Thyroid gland (tissue), 4 donors: ENCODE measurements at regions not wholly inside any gene's neighbourhood (a gene's known extent, or its start where the extent isn't known, plus 50 kb on each side); places are given as distances from the start of the nearest gene placed in this dataset.
A peak's percentile ranks its signal among the peaks of the same experiment; 100 is the strongest.

ENCODE experiments used
- DNase-seq, 2 donors: peaks; one replicate each; pipeline ENCODE4 v3.0.0-alpha.2; 2019
- H3K27ac ChIP-seq, 3 donors: fragments of 200-600 bp; sonication (generic); 1 replicate in 2 of 3; 2 replicates in 1 of 3; pipeline ENCODE4 v1.5.1; 2016 to 2019; ENCODE audit warnings: mild to moderate bottlenecking in 1 of 3, moderate library complexity in 1 of 3
- H3K27me3 ChIP-seq: fragments of 200-600 bp; sonication (generic); one replicate; pipeline ENCODE4 v1.5.1; 2019
- H3K36me3 ChIP-seq, 2 donors: fragments of 200-600 bp; sonication (generic); one replicate each; pipeline ENCODE4 v1.5.1; 2016 to 2019
- H3K4me1 ChIP-seq, 2 donors: fragments of 200-600 bp; sonication (generic); one replicate each; pipeline ENCODE4 v1.5.1; 2017 to 2019
- H3K4me3 ChIP-seq, 3 donors: fragments of 200-600 bp; sonication (generic); replicated peaks in 1 of 3; 1 replicate in 2 of 3; 2 replicates in 1 of 3; pipeline ENCODE4 v1.5.1; 2016; ENCODE audit warnings: mild to moderate bottlenecking in 1 of 3
- H3K9me3 ChIP-seq: fragments of 200-600 bp; sonication (generic); one replicate; pipeline ENCODE4 v1.5.1; 2017
- POLR2A ChIP-seq, 2 donors: fragments of 450-650 bp; IDR thresholded peaks; one replicate each; pipeline ENCODE4 v1.6.1; 2017; ENCODE audit warnings: antibody characterized with exemption in 2 of 2, mild to moderate bottlenecking in 2 of 2, moderate library complexity in 1 of 2
- WGBS, 2 donors: methylation state at CpG; one replicate each; pipeline ENCODE4 v1.1.5; 2017; 5-methylcytosine and 5-hydroxymethylcytosine counted together
- intact Hi-C: fragments of 100-400 bp; cut with DNase I; formaldehyde crosslinking; loops from one replicate; pipeline ENCODE4 v1.15.1; 2023
- TF ChIP-seq, protein P1 (sequence below), 6 experiments: fragments of 200-600 bp in 3 of 6; fragments of 450-650 bp in 3 of 6; sonication (generic) in 3 of 6; IDR thresholded peaks; one replicate each; pipeline ENCODE4 v1.5.1; 2016 to 2019; ENCODE audit warnings: antibody characterized with exemption in 6 of 6, mild to moderate bottlenecking in 2 of 6, inconsistent platforms in 1 of 6, moderate library complexity in 1 of 6

DNA sequence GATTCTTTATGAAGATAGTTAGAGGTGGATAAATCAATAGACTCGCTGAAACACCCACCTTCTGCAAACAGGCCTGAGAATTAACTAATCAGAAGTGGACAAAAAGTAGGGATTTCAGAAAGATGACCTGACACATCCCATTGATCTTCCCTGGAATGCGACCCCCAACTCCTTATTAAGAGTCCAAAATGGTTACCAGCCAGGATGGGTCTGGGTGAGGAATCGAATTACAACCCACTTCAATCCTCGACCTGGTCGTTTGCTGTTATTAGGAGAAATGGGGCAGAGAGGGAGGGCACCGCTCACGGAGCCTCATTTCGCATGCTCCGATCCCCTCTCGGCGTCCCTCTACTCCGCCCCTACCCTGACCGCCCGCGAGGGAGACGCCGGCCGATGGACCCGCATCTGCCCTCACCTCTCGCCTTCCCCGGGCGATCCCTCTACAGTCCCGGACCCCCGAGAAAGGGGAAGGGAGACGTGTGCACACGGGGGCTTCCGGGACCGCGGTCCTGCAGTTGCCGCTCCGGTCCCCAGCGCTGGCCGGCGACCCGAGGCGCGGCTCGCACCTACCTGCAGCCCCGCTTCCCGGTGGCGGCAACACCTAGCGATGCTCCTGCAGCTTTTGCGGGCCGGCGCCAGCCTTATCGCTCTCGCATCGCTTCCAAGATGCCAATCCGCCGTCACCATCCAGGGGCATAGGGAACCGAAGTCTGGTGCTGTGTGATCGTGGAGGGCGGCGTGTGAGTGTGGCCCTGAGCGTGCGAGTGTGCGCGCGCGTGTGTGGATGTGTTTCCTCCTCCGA, 69.3 kb upstream of the USP15 start:
- no peaks in the 10 kb centered on the region for H3K36me3 ChIP-seq
- WGBS, 2 donors = 3% methylated on average over 14 to 36 of the region's 61 CpGs
- peaks cover 16 to 22% of the 10 kb centered on the region in 2 donors for H3K4me1 ChIP-seq
- no peaks in the 10 kb centered on the region for H3K9me3 ChIP-seq
- TF ChIP-seq, protein P1, sequence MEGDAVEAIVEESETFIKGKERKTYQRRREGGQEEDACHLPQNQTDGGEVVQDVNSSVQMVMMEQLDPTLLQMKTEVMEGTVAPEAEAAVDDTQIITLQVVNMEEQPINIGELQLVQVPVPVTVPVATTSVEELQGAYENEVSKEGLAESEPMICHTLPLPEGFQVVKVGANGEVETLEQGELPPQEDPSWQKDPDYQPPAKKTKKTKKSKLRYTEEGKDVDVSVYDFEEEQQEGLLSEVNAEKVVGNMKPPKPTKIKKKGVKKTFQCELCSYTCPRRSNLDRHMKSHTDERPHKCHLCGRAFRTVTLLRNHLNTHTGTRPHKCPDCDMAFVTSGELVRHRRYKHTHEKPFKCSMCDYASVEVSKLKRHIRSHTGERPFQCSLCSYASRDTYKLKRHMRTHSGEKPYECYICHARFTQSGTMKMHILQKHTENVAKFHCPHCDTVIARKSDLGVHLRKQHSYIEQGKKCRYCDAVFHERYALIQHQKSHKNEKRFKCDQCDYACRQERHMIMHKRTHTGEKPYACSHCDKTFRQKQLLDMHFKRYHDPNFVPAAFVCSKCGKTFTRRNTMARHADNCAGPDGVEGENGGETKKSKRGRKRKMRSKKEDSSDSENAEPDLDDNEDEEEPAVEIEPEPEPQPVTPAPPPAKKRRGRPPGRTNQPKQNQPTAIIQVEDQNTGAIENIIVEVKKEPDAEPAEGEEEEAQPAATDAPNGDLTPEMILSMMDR (IDR thresholded peaks at IDR 0.05) = no peak
- TF ChIP-seq POLR2A (IDR thresholded peaks at IDR 0.05) = no peak
- peak overlapping the region in 1 of 3 donors; percentile 10 for H3K4me3 ChIP-seq
- DNase-seq = peak in 1 of 2 donors; percentile 1
- intact Hi-C loops = no loop called here
- no peak overlapping the region for H3K27ac ChIP-seq
- peaks cover 4% of the 10 kb centered on the region for H3K27me3 ChIP-seq

DNA sequence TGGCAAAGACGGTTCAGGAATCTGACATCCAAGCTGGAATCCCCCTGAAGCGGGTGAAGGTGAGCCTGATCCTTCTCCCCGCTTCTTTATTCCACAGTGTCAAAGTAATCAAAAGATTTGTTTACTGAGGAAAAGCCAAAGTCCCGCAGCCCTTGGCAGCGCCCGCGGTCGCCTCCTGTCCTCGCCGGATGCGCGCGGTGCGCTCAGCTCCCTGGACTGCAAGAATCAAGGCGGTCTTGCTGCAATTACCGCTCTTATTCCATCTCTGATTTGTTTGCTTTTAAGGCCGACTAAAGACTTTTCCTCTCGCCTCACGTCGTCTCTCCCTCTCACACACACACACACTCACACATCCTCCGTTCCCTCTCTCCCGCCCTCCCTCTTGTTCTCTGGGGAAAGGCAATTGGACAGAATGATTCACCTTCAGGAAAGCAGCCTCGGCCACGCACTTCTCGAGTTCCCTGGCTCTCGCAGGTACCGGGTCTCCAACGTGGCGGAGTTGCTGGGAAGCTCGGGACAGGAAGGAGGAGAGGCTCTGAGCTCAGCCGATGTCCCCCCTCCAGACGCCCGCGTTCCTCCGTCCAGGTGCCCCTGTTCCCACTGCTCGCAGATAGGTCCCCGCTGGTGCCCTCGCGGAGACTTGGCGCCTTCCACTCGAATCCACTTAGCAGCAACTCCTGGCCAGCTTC, 68.6 kb upstream of the USP15 start:
- DNase-seq = peak; percentile 4 to 21
- WGBS, 2 donors = 2 to 3% methylated on average over 38 to 41 of the region's 41 CpGs
- H3K27me3 ChIP-seq = peaks cover 4% of the 10 kb centered on the region
- H3K9me3 ChIP-seq = no peaks in the 10 kb centered on the region
- H3K27ac ChIP-seq = no peak overlapping the region
- intact Hi-C loops = no loop called here
- H3K36me3 ChIP-seq = no peaks in the 10 kb centered on the region
- peaks cover 16 to 26% of the 10 kb centered on the region in 2 donors for H3K4me1 ChIP-seq
- no peak for TF ChIP-seq POLR2A (IDR thresholded peaks at IDR 0.05)
- TF ChIP-seq, protein P1 (IDR thresholded peaks at IDR 0.05) = no peak
- peak overlapping the region in 2 of 3 donors; percentile 8 to 15 for H3K4me3 ChIP-seq

DNA sequence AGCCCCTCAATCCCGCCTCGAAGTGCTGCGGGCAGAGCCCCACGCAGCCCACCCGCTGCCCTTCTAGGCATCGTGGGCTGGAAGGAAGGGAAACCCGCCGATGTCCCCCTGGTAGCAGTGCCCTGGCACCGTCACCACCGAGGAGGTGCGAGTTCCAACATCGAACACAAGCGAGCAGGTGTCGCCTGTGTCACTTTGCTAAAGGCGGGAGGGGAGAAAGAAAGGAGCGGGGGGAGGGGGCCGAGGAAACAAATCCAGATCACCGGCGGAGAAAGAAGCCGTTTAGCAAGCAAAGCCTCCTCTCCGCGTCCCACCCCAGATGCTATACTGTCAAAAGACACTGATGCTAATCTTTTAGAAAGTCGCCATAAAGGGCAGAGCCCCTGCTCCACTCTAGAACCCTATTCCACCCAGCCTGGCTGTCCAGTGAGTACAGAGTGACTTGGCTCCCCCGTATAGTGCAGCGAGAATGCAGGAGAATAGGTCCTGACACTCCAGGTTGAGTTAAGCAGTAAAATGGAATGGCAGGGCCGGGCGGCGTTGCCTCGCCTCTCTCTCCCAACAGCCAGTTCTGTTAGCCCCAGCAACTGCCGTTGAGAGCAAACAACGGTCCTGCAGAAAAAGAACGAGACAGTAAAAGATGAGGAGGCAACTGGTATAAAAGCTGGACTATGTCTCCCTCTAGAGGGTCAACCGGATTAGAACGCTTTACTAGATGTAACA, 67.9 kb upstream of the USP15 start:
- intact Hi-C loops = no loop called here
- Histone ChIP-seq H3K4me3 (peak overlapping the region in 2 of 3 donors; percentile 8 to 15), H3K36me3 (no peaks in the 10 kb centered on the region), H3K4me1 (peaks cover 16 to 26% of the 10 kb centered on the region in 2 donors), H3K27ac (no peak overlapping the region), H3K27me3 (peaks cover 4% of the 10 kb centered on the region), H3K9me3 (no peaks in the 10 kb centered on the region)
- DNase-seq = peak; percentile 29 to 45
- WGBS, 2 donors = 1 to 3% methylated on average over 23 to 34 of the region's 34 CpGs
- TF ChIP-seq, protein P1 (IDR thresholded peaks at IDR 0.05) = peak in 5 of 6 experiments; percentile 41 to 76 (median 69)
- no peak for TF ChIP-seq POLR2A (IDR thresholded peaks at IDR 0.05)

DNA sequence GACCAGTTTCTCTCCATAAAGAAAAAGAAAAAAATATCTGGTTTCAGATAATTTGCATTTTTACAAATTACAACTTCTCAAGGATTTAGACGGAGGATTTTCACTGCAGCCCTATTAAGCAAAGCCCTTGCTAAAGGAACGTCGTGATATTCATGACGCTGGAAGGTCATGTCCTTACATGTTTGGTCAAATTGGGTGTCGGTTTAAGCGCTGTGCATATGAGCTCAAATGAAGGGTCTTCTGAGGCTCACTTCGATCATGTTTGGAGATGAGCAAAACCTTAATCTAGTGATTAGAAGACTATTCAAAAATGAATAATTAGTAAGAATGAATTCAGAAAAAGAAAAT, 67.3 kb upstream of the USP15 start:
- intact Hi-C loops = no loop called here
- no peak overlapping the region for H3K27ac ChIP-seq
- no peak overlapping the region for H3K4me3 ChIP-seq
- TF ChIP-seq, protein P1 (IDR thresholded peaks at IDR 0.05) = no peak
- no peak for TF ChIP-seq POLR2A (IDR thresholded peaks at IDR 0.05)
- DNase-seq = no peak
- H3K9me3 ChIP-seq = no peaks in the 10 kb centered on the region
- 30 to 32% methylated on average over 7 of the region's 7 CpGs for WGBS, 2 donors
- H3K27me3 ChIP-seq = peaks cover 4% of the 10 kb centered on the region
- peaks cover 16 to 26% of the 10 kb centered on the region in 2 donors for H3K4me1 ChIP-seq
- no peaks in the 10 kb centered on the region for H3K36me3 ChIP-seq
